DND-41 (cell line): ENCODE measurements at regions not wholly inside any gene's neighbourhood (a gene's known extent, or its start where the extent isn't known, plus 50 kb on each side); places are given as distances from the start of the nearest gene placed in this dataset.
A peak's percentile ranks its signal among the peaks of the same experiment; 100 is the strongest.

ENCODE experiments used
- ATAC-seq: fragments of 200-7000 bp; cut with Tn5 transposase; 3 replicates; pipeline ENCODE4 v1.9.1; 2021; ENCODE audit warnings: low read depth; ENCODE audit not compliant: insufficient read depth
- DNase-seq: peaks from one replicate; pipeline ENCODE4 v3.0.0-alpha.2; 2020
- H2AFZ ChIP-seq: 2 replicates; pipeline ENCODE4 v1.6.0; 2012; ENCODE audit warnings: low read depth, low read length
- H3K27ac ChIP-seq: 2 replicates; pipeline ENCODE4 v1.5.1; 2012; ENCODE audit warnings: low read length, inconsistent platforms
- H3K27me3 ChIP-seq: fragments of 200-600 bp; sonication (generic); 2 replicates; pipeline ENCODE4 v1.6.0; 2012; ENCODE audit warnings: low read length, mild to moderate bottlenecking, inconsistent platforms; ENCODE audit not compliant: insufficient read depth, poor library complexity
- H3K36me3 ChIP-seq: 2 replicates; pipeline ENCODE4 v1.5.1; 2012; ENCODE audit warnings: low read length, inconsistent platforms; ENCODE audit not compliant: insufficient read depth
- H3K4me1 ChIP-seq: 2 replicates; pipeline ENCODE4 v1.5.1; 2012; ENCODE audit warnings: mild to moderate bottlenecking, low read length; ENCODE audit not compliant: insufficient read depth
- H3K4me2 ChIP-seq: 2 replicates; pipeline ENCODE4 v1.6.0; 2012; ENCODE audit warnings: mild to moderate bottlenecking, moderate library complexity, low read length, inconsistent platforms; ENCODE audit not compliant: insufficient read depth
- H3K4me3 ChIP-seq, 2 experiments: fragments of 200-600 bp in 1 of 2; shearing (Covaris generic) in 1 of 2; 2 replicates each; pipeline ENCODE4 v1.5.1; 2012 to 2016; ENCODE audit warnings: inconsistent platforms in 2 of 2, low read length in 2 of 2, mild to moderate bottlenecking in 2 of 2, low read depth in 1 of 2, moderate library complexity in 1 of 2
- H3K79me2 ChIP-seq: 2 replicates; pipeline ENCODE4 v1.6.0; 2012; ENCODE audit warnings: low read length, inconsistent platforms; ENCODE audit not compliant: insufficient read depth
- H3K9ac ChIP-seq: 2 replicates; pipeline ENCODE4 v1.6.0; 2012; ENCODE audit warnings: low read depth, mild to moderate bottlenecking, inconsistent platforms, low read length, moderate library complexity
- H3K9me3 ChIP-seq: 2 replicates; pipeline ENCODE4 v1.5.1; 2012; ENCODE audit warnings: low read length, moderate library complexity, mild to moderate bottlenecking, inconsistent platforms; ENCODE audit not compliant: insufficient read depth, severe bottlenecking
- H4K20me1 ChIP-seq: 2 replicates; pipeline ENCODE4 v1.6.0; 2012; ENCODE audit warnings: low read length; ENCODE audit not compliant: insufficient read depth
- CTCF ChIP-seq: IDR thresholded peaks from 2 replicates; pipeline ENCODE4 v1.5.1; 2012; ENCODE audit warnings: borderline replicate concordance, low read length, moderate library complexity, mild to moderate bottlenecking; ENCODE audit not compliant: poor library complexity, severe bottlenecking; ENCODE audit errors: extremely low read depth
- EZH2 ChIP-seq: IDR thresholded peaks from 3 replicates; pipeline ENCODE4 v1.6.1; 2012; ENCODE audit warnings: borderline replicate concordance, low read depth, mild to moderate bottlenecking, moderate library complexity, low read length, inconsistent platforms; ENCODE audit not compliant: severe bottlenecking

DNA sequence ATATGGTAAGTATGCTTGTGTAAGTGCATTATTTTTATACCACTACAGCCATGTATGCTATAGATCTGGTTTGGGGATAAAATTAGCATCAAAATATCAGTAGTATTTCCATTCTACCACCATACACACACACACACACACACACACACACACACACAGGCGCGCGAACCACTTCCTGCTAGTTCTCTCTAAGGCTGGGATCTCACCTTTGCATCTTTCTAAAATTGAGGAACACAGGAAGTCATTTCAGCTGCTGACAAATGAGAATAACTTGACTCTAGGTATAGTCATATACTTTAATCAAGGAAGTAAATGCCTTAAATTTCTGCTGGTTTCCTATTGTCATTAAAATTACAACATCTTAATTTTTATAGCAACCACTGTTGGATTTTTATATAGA is 72.5 kb downstream of the RBM43 start:
- H3K9ac ChIP-seq = no peak overlapping the region
- no peak overlapping the region for H3K4me2 ChIP-seq
- no peak overlapping the region for H2AFZ ChIP-seq
- no peaks in the 10 kb centered on the region for H3K79me2 ChIP-seq
- no peaks in the 10 kb centered on the region for H3K9me3 ChIP-seq
- H4K20me1 ChIP-seq = no peaks in the 10 kb centered on the region
- no peak overlapping the region for H3K27ac ChIP-seq
- H3K27me3 ChIP-seq = no peaks in the 10 kb centered on the region
- ATAC-seq (peak; percentile 88), DNase-seq (peak; percentile 78)
- no peaks in the 10 kb centered on the region for H3K36me3 ChIP-seq
- no peak for TF ChIP-seq CTCF
- peaks cover 13% of the 10 kb centered on the region for H3K4me1 ChIP-seq
- H3K4me3 ChIP-seq = no peak overlapping the region

GRCh38 chr2:151186011-151186410 is 75.7 kb downstream of the RBM43 start:
- H3K27ac ChIP-seq = no peak overlapping the region
- DNase-seq = no peak

GRCh38 chr2:151182899-151183809 is 78.5 kb downstream of the RBM43 start:
- H3K4me1 ChIP-seq = no peaks in the 10 kb centered on the region
- no peak overlapping the region for H3K9ac ChIP-seq
- no peak for ATAC-seq
- no peaks in the 10 kb centered on the region for H3K27me3 ChIP-seq
- DNase-seq = no peak
- H3K4me3 ChIP-seq = no peak overlapping the region
- H3K36me3 ChIP-seq = no peaks in the 10 kb centered on the region
- no peaks in the 10 kb centered on the region for H4K20me1 ChIP-seq
- TF ChIP-seq CTCF (no peak), EZH2 (no peak)
- no peaks in the 10 kb centered on the region for H3K79me2 ChIP-seq
- H2AFZ ChIP-seq = no peak overlapping the region
- H3K9me3 ChIP-seq = no peaks in the 10 kb centered on the region
- H3K4me2 ChIP-seq = no peak overlapping the region
- no peak overlapping the region for H3K27ac ChIP-seq

More at GRCh38 chr2:151186011-151186410, 75.7 kb downstream of the RBM43 start:
- peaks cover 13% of the 10 kb centered on the region for H3K4me1 ChIP-seq
- no peaks in the 10 kb centered on the region for H4K20me1 ChIP-seq
- no peaks in the 10 kb centered on the region for H3K9me3 ChIP-seq
- H3K27me3 ChIP-seq = no peaks in the 10 kb centered on the region
- TF ChIP-seq EZH2 (no peak), CTCF (no peak)
- H3K4me2 ChIP-seq = no peak overlapping the region
- H3K9ac ChIP-seq = no peak overlapping the region
- no peak overlapping the region for H2AFZ ChIP-seq
- H3K79me2 ChIP-seq = no peaks in the 10 kb centered on the region
- no peaks in the 10 kb centered on the region for H3K36me3 ChIP-seq
- ATAC-seq = no peak
- no peak overlapping the region for H3K4me3 ChIP-seq
